ENCODE measurements at regions not wholly inside any gene's neighbourhood (a gene's known extent, or its start where the extent isn't known, plus 50 kb on each side); places are given as distances from the start of the nearest gene placed in this dataset.

DNA sequence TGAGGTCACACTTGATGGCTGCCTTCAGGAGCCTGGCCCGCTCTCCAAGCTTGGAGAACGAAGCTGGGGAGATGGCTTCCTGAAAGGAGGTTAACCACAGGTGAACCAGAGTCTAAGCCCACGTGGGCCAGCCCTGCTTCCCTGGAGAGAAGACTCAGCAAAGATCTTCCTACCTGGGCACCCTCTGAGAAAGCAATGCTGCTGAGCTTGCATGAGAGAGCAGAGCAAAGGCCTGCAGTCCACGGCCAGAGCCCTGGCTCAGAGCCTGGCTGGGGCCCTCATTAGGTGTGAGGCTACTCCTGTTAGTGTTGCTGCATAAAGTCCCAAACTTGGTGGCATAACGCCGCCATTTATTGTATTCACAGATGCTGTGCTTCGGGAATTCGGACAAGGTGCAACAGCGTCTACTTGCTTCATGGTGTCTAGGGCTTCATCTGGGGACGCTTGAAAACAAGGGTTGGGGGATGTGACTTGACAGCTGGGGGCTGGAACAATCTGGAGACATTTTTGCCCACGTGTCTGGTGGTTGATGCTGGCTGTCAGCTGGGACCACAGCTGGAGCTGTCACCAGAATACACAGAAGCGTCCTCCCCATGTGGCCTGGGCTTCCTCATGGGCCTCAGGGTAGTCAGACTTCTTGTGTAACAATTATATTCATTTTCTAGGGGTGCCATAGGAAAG, 87.9 kb upstream of the MEF2A start:
- TF ChIP-seq, protein P1, sequence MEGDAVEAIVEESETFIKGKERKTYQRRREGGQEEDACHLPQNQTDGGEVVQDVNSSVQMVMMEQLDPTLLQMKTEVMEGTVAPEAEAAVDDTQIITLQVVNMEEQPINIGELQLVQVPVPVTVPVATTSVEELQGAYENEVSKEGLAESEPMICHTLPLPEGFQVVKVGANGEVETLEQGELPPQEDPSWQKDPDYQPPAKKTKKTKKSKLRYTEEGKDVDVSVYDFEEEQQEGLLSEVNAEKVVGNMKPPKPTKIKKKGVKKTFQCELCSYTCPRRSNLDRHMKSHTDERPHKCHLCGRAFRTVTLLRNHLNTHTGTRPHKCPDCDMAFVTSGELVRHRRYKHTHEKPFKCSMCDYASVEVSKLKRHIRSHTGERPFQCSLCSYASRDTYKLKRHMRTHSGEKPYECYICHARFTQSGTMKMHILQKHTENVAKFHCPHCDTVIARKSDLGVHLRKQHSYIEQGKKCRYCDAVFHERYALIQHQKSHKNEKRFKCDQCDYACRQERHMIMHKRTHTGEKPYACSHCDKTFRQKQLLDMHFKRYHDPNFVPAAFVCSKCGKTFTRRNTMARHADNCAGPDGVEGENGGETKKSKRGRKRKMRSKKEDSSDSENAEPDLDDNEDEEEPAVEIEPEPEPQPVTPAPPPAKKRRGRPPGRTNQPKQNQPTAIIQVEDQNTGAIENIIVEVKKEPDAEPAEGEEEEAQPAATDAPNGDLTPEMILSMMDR (IDR thresholded peaks at IDR 0.05): no peak
- no peak for TF ChIP-seq POLR2A (IDR thresholded peaks at IDR 0.05)

All from transverse colon (tissue), 3 donors.